ENCODE measurements at regions not wholly inside any gene's neighbourhood (a gene's known extent, or its start where the extent isn't known, plus 50 kb on each side); places are given as distances from the start of the nearest gene placed in this dataset.

- POLR2A ChIA-PET: no interaction called here
Observed at GRCh38 chr11:111006227-111006626, 239.3 kb upstream of the POU2AF2 start.

GRCh38 chr11:111001986-111002611 lies 243.4 kb upstream of the POU2AF2 start:
- peak; percentile 78 for DNase-seq (ENCODE audit: low read depth, low spot score)
- CTCF ChIA-PET: no interaction called here
- TF ChIP-seq CTCF (IDR thresholded peaks at IDR 0.05; ENCODE audit: low read depth, low read length): no peak
- Histone ChIP-seq H3K9me3 (ENCODE audit: control insufficient read depth, insufficient read depth, low read length) (no peaks in the 10 kb centered on the region), H3K27ac (ENCODE audit: low read depth, low read length) (no peak overlapping the region), H3K27me3 (ENCODE audit: control insufficient read depth, insufficient read depth, low read length) (no peaks in the 10 kb centered on the region), H3K4me3 (ENCODE audit: low read depth, low read length) (no peak overlapping the region)
- POLR2A ChIA-PET: no interaction called here

More at GRCh38 chr11:111006227-111006626, 239.3 kb upstream of the POU2AF2 start:
- DNase-seq (ENCODE audit: low read depth, low spot score): no peak
- H3K9me3 ChIP-seq (ENCODE audit: control insufficient read depth, insufficient read depth, low read length): no peaks in the 10 kb centered on the region
- CTCF ChIA-PET: interaction anchor here (1.0 kb wide), 1 partner anchor 222 kb away, joined by 3 read pairs; no protein-coding TSS in a partner anchor
- no peak overlapping the region for H3K4me3 ChIP-seq (ENCODE audit: low read depth, low read length)
- TF ChIP-seq CTCF (IDR thresholded peaks at IDR 0.05; ENCODE audit: low read depth, low read length): no peak
- no peaks in the 10 kb centered on the region for H3K27me3 ChIP-seq (ENCODE audit: control insufficient read depth, insufficient read depth, low read length)
- H3K27ac ChIP-seq (ENCODE audit: low read depth, low read length): no peak overlapping the region

DNA sequence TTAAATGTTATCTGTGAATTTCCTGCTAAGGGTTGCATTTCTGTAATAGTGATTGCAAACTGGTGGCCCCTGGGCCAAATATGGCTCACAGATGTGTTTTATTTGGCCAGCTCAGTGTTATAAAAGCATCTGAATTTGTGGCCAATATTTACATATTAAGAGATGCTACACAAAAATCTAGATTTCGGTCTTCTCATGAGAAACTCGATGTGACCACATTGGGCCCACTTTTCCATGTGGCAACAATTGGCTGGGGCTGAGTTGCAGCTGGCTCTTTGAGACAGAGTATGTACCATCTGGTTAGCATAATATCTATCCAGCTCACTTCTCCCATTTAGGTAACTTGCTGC lies 244.5 kb upstream of the POU2AF2 start:
- Histone ChIP-seq H3K27ac (ENCODE audit: low read depth, low read length) (no peak overlapping the region), H3K4me3 (ENCODE audit: low read depth, low read length) (no peak overlapping the region), H3K27me3 (ENCODE audit: control insufficient read depth, insufficient read depth, low read length) (no peaks in the 10 kb centered on the region), H3K9me3 (ENCODE audit: control insufficient read depth, insufficient read depth, low read length) (no peaks in the 10 kb centered on the region)
- DNase-seq (ENCODE audit: low read depth, low spot score): no peak
- CTCF ChIA-PET: no interaction called here
- POLR2A ChIA-PET: no interaction called here
- TF ChIP-seq CTCF (IDR thresholded peaks at IDR 0.05; ENCODE audit: low read depth, low read length): no peak

DNA sequence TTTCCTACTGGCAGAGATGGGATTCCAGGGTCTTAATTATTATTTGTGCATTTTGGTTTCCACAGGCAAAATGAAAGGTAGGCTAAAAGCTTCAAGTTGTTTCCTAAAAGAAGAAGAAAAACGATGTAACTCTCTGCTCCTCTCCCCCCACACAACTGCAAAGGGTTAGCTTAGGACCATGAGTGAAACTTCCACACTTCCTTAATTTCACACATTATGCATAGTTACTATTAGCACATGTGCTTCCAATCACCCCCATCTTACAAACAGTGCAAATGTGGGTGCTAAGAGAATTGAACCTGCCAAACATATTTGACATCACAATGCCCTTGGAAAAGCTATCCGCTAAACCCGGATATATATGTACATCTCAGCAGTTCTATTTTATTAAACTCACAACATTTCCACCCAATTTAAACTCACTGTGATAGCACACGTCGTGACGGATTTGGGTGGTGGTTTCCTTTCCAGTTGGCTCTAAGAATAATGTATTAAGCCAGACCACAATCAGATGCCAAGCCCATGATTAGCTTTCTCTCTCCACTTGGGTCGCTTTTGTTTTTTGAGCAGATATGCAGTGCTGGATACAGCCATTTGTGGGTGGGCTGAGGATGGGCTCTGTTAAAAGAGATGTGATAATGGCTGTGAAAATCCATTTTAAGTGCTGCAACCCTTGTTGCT lies 245.0 kb upstream of the POU2AF2 start:
- no peaks in the 10 kb centered on the region for H3K9me3 ChIP-seq (ENCODE audit: control insufficient read depth, insufficient read depth, low read length)
- H3K27ac ChIP-seq (ENCODE audit: low read depth, low read length): no peak overlapping the region
- no peaks in the 10 kb centered on the region for H3K27me3 ChIP-seq (ENCODE audit: control insufficient read depth, insufficient read depth, low read length)
- no peak for TF ChIP-seq CTCF (IDR thresholded peaks at IDR 0.05; ENCODE audit: low read depth, low read length)
- DNase-seq (ENCODE audit: low read depth, low spot score): no peak
- ChIA-PET CTCF (no interaction called here), POLR2A (no interaction called here)
- H3K4me3 ChIP-seq (ENCODE audit: low read depth, low read length): no peak overlapping the region

DNA sequence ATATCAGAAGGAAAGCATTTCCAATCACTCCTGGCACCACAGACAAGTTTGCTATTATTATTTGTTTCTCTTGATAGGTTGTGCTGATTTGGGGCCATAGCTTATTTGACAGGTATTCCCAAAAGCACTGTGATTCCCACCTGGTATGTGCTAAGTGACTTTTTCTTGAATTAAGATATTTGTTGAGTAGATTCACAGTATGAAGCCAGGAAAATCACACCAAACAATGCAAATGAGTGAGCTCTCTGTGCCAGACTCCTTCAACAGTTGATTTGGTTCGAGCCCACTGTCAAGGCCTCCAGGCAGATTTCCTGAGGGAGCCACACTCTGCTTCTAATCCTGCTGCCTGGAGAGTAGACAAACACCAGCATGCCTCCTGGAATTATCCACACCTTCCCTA lies 253.0 kb upstream of the POU2AF2 start:
- ChIA-PET POLR2A (no interaction called here), CTCF (no interaction called here)
- Histone ChIP-seq H3K9me3 (ENCODE audit: control insufficient read depth, insufficient read depth, low read length) (no peaks in the 10 kb centered on the region), H3K27me3 (ENCODE audit: control insufficient read depth, insufficient read depth, low read length) (no peaks in the 10 kb centered on the region), H3K4me3 (ENCODE audit: low read depth, low read length) (no peak overlapping the region), H3K27ac (ENCODE audit: low read depth, low read length) (no peak overlapping the region)
- TF ChIP-seq CTCF (IDR thresholded peaks at IDR 0.05; ENCODE audit: low read depth, low read length): no peak
- DNase-seq (ENCODE audit: low read depth, low spot score): no peak
